Adrenal gland (tissue), 5 donors: ENCODE measurements at regions not wholly inside any gene's neighbourhood (a gene's known extent, or its start where the extent isn't known, plus 50 kb on each side); places are given as distances from the start of the nearest gene placed in this dataset.

Source experiments
- POLR2A ChIP-seq, 2 donors: fragments of 450-650 bp; IDR thresholded peaks; one replicate each; pipeline ENCODE4 v1.6.1; 2017; ENCODE audit warnings: antibody characterized with exemption in 2 of 2, mild to moderate bottlenecking in 2 of 2, moderate library complexity in 1 of 2
- TF ChIP-seq, protein P1 (sequence below), 6 experiments: fragments of 450-650 bp in 4 of 6; fragments of 200-600 bp in 2 of 6; sonication (generic) in 1 of 6; IDR thresholded peaks; 1 replicate in 5 of 6; 2 replicates in 1 of 6; pipeline versions ENCODE4 v1.5.1 to v1.8.0; 2016 to 2021; ENCODE audit warnings: antibody characterized with exemption in 6 of 6, mild to moderate bottlenecking in 2 of 6, moderate library complexity in 1 of 6
- donor health status: DM: no; HTN: no; CAD: no.

DNA sequence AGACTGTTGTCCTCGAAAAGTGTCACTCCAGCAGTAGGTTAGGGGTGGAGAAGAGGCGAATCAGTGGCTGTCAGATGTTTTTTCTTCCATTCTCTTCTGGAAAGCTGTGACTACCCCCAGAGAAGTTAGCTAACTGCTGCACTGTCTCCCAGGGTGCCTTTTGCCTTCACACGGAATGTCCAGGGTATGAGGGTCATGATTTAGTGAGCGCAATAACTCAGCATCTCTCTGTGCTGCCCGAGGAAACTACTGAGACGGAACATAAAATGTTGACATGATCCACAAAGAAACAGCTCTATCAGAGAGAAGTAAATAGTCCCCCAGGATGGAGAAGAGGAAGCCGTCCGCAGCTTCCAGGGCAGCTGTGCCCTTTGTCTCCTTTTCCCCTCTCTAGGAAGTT, 254.0 kb upstream of the ARGLU1 start:
- TF ChIP-seq POLR2A (IDR thresholded peaks at IDR 0.05), result no peak
- TF ChIP-seq, protein P1, sequence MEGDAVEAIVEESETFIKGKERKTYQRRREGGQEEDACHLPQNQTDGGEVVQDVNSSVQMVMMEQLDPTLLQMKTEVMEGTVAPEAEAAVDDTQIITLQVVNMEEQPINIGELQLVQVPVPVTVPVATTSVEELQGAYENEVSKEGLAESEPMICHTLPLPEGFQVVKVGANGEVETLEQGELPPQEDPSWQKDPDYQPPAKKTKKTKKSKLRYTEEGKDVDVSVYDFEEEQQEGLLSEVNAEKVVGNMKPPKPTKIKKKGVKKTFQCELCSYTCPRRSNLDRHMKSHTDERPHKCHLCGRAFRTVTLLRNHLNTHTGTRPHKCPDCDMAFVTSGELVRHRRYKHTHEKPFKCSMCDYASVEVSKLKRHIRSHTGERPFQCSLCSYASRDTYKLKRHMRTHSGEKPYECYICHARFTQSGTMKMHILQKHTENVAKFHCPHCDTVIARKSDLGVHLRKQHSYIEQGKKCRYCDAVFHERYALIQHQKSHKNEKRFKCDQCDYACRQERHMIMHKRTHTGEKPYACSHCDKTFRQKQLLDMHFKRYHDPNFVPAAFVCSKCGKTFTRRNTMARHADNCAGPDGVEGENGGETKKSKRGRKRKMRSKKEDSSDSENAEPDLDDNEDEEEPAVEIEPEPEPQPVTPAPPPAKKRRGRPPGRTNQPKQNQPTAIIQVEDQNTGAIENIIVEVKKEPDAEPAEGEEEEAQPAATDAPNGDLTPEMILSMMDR (IDR thresholded peaks at IDR 0.05), result no peak
